ENCODE measurements at regions not wholly inside any gene's neighbourhood (a gene's known extent, or its start where the extent isn't known, plus 50 kb on each side); places are given as distances from the start of the nearest gene placed in this dataset.

DNA sequence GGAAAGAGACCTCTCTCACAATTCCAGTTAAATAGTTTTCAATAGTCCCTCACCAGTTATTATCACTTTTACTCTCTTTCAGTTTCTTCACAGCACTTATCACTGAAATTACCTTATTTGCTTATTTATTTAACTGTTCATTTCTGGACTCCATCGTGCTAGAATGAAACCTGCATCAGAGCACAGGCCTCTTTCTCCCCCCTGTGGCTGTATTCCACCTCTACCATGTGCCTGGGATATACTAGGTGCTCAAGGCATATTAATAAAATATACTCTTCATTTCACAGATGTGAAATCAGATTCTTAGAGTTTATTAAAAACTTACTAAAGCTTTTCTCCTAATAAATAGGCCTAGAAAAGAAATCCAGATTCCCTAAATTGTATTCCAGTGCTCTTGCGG lies 308.9 kb upstream of the MON1B start:
- TF ChIP-seq, protein P1, sequence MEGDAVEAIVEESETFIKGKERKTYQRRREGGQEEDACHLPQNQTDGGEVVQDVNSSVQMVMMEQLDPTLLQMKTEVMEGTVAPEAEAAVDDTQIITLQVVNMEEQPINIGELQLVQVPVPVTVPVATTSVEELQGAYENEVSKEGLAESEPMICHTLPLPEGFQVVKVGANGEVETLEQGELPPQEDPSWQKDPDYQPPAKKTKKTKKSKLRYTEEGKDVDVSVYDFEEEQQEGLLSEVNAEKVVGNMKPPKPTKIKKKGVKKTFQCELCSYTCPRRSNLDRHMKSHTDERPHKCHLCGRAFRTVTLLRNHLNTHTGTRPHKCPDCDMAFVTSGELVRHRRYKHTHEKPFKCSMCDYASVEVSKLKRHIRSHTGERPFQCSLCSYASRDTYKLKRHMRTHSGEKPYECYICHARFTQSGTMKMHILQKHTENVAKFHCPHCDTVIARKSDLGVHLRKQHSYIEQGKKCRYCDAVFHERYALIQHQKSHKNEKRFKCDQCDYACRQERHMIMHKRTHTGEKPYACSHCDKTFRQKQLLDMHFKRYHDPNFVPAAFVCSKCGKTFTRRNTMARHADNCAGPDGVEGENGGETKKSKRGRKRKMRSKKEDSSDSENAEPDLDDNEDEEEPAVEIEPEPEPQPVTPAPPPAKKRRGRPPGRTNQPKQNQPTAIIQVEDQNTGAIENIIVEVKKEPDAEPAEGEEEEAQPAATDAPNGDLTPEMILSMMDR (conservative IDR thresholded peaks at IDR 0.05; ENCODE audit: low read depth, low read length): no peak
- no peak for TF ChIP-seq EZH2 (IDR thresholded peaks at IDR 0.05; ENCODE audit: borderline replicate concordance, low read depth, low read length, poor library complexity, severe bottlenecking)
